B cell (primary cell): ENCODE measurements at regions not wholly inside any gene's neighbourhood (a gene's known extent, or its start where the extent isn't known, plus 50 kb on each side); places are given as distances from the start of the nearest gene placed in this dataset.

Source experiments
- ATAC-seq: fragments of 200-7000 bp; cut with Tn5 transposase; one replicate; pipeline ENCODE4 v1.10.0; 2021; ENCODE audit warnings: low read depth, mild to moderate bottlenecking, moderate number of reproducible peaks, moderate library complexity
- CTCF ChIA-PET: fragments of 350-600 bp; sonication (Branson Sonifier 250); formaldehyde crosslinking; loops from one replicate; lab custom pipeline; 2021; ENCODE audit warnings: antibody characterized with exemption, inconsistent platforms; lab: Charles Lee
- POLR2A ChIA-PET: fragments of 350-600 bp; sonication (Branson Sonifier 250); formaldehyde crosslinking; loops from one replicate; lab custom pipeline; 2021; ENCODE audit warnings: antibody characterized with exemption; lab: Charles Lee
- DNase-seq: peaks from one replicate; pipeline ENCODE4 v3.0.0; 2013
- H2AFZ ChIP-seq: 2 replicates; pipeline ENCODE4 v1.6.1; 2012; ENCODE audit warnings: mild to moderate bottlenecking, low read depth, low read length; ENCODE audit not compliant: insufficient read depth, poor library complexity, severe bottlenecking
- H3K27ac ChIP-seq, 2 donors: 1 replicate in 1 of 2; 2 replicates in 1 of 2; pipeline ENCODE4 v1.5.1; 2012 to 2013; ENCODE audit warnings: low read length in 2 of 2, mild to moderate bottlenecking in 2 of 2, moderate library complexity in 1 of 2
- H3K27me3 ChIP-seq, 4 experiments: fragments of 200-600 bp in 1 of 4; sonication (generic) in 1 of 4; replicated peaks in 1 of 4; 1 replicate in 2 of 4; 2 replicates in 2 of 4; pipeline versions ENCODE4 v1.6.1 to v1.7.0; 2013 to 2016; ENCODE audit warnings: low read length in 3 of 4, mild to moderate bottlenecking in 2 of 4, mixed read lengths in 1 of 4, moderate library complexity in 1 of 4; ENCODE audit not compliant: insufficient read depth in 4 of 4, control insufficient read depth in 3 of 4; ENCODE audit errors: control extremely low read depth in 1 of 4
- H3K36me3 ChIP-seq, 2 experiments: replicated peaks in 1 of 2; 1 replicate in 1 of 2; 2 replicates in 1 of 2; pipeline versions ENCODE4 v1.6.1 to v1.7.1; 2013; ENCODE audit warnings: low read length in 1 of 2; ENCODE audit not compliant: insufficient read depth in 2 of 2, control insufficient read depth in 1 of 2; ENCODE audit errors: control extremely low read depth in 1 of 2, extremely low read depth in 1 of 2
- H3K4me1 ChIP-seq, 2 donors: fragments of 200-600 bp in 1 of 2; sonication (generic) in 1 of 2; 1 replicate in 1 of 2; 2 replicates in 1 of 2; pipeline versions ENCODE4 v1.5.1 to v1.6.1; 2013 to 2017; ENCODE audit warnings: low read length in 2 of 2; ENCODE audit not compliant: control insufficient read depth in 2 of 2, insufficient read depth in 2 of 2
- H3K4me2 ChIP-seq: replicated peaks from 2 replicates; pipeline ENCODE3; 2012; ENCODE audit warnings: mild to moderate bottlenecking, low read depth, low read length; ENCODE audit not compliant: poor library complexity, severe bottlenecking
- H3K4me3 ChIP-seq, 5 experiments: fragments of 200-600 bp in 1 of 5; sonication (generic) in 1 of 5; 1 replicate in 3 of 5; 2 replicates in 2 of 5; pipeline versions ENCODE4 v1.5.1 to v1.7.0; 2011 to 2016; ENCODE audit warnings: low read length in 4 of 5, mild to moderate bottlenecking in 4 of 5, low read depth in 2 of 5, control low read depth in 1 of 5, moderate library complexity in 1 of 5; ENCODE audit not compliant: insufficient read depth in 1 of 5; ENCODE audit errors: control extremely low read depth in 1 of 5, extremely low read depth in 1 of 5
- H3K79me2 ChIP-seq: fragments of 200-600 bp; sonication (generic); one replicate; pipeline ENCODE4 v1.6.0; 2016; ENCODE audit warnings: low read length; ENCODE audit not compliant: control insufficient read depth, insufficient read depth
- H3K9ac ChIP-seq: fragments of 200-600 bp; sonication (generic); 2 replicates; pipeline ENCODE4 v1.6.1; 2017; ENCODE audit warnings: mild to moderate bottlenecking, low read length, moderate library complexity
- H3K9me3 ChIP-seq, 3 donors: one replicate each; pipeline versions ENCODE4 v1.6.1 to v1.7.1; 2013; ENCODE audit warnings: low read length in 2 of 3; ENCODE audit not compliant: control insufficient read depth in 2 of 3, insufficient read depth in 1 of 3; ENCODE audit errors: control extremely low read depth in 1 of 3
- H4K20me1 ChIP-seq: 2 replicates; pipeline ENCODE4 v1.6.0; 2012; ENCODE audit warnings: mild to moderate bottlenecking, low read length; ENCODE audit not compliant: insufficient read depth, control insufficient read depth, poor library complexity, severe bottlenecking
- H3K27ac Mint-ChIP-seq: one replicate; pipeline ENCODE4 v1.8.0; 2021; ENCODE audit warnings: mixed read lengths
- H3K27me3 Mint-ChIP-seq: one replicate; pipeline ENCODE4 v1.8.0; 2021; ENCODE audit warnings: mixed read lengths
- H3K4me1 Mint-ChIP-seq: one replicate; pipeline ENCODE4 v1.8.0; 2021; ENCODE audit warnings: mixed read lengths
- H3K4me3 Mint-ChIP-seq: one replicate; pipeline ENCODE4 v1.8.0; 2021; ENCODE audit warnings: mixed read lengths
- H3K9me3 Mint-ChIP-seq: one replicate; pipeline ENCODE4 v1.8.0; 2022; ENCODE audit warnings: mixed read lengths; ENCODE audit not compliant: insufficient read depth
- EZH2 ChIP-seq: IDR thresholded peaks from 2 replicates; pipeline ENCODE4 v1.6.1; 2012; ENCODE audit warnings: borderline replicate concordance, low read depth, mild to moderate bottlenecking, moderate library complexity, low read length; ENCODE audit not compliant: insufficient read depth, poor library complexity, severe bottlenecking
- WGBS: methylation state at CpG from one replicate; pipeline ENCODE4 v1.1.5; 2013; ENCODE audit warnings: missing lambda C conversion rate; ENCODE audit not compliant: insufficient coverage; 5-methylcytosine and 5-hydroxymethylcytosine counted together
- intact Hi-C: fragments of 100-400 bp; cut with micrococcal nuclease; formaldehyde crosslinking; loops from one replicate; pipeline ENCODE4 v1.10.0; 2022
- TF ChIP-seq, protein P1 (sequence below): fragments of 200-600 bp; IDR thresholded peaks from one replicate; pipeline ENCODE4 v1.8.0; 2022; ENCODE audit warnings: antibody characterized with exemption, mild to moderate bottlenecking

DNA sequence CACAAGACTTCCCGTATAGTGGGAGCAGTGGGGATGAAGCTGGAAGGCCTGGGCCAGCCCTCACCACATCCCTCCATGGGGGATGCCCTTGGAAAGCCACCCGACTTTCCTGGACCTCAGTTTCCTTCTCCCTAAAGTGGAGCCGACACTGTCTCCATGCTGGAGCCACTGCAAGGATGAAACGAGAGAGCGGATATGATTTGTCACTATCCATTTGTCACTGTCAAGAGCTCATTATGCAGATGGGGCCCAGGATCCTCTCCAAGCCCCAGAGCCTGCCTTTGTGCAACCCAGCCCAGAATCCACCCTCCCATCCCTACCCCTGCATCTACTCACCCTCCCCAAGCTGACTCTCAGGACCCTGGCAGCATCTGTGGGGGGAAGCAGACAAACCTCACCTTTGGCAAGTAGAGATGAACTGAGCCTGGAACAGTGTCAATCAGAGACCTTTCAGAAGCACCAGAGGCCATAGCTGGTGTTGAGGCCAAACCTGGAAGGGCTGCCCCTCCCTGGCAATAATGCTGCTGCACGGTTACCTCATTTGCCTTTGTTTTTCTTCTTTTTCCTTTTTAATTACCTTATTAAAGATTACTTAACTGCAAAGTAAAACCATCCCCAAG is 287.7 kb upstream of the RTL1 start:
- no peaks in the 10 kb centered on the region for H4K20me1 ChIP-seq
- no peak for TF ChIP-seq EZH2
- TF ChIP-seq, protein P1, sequence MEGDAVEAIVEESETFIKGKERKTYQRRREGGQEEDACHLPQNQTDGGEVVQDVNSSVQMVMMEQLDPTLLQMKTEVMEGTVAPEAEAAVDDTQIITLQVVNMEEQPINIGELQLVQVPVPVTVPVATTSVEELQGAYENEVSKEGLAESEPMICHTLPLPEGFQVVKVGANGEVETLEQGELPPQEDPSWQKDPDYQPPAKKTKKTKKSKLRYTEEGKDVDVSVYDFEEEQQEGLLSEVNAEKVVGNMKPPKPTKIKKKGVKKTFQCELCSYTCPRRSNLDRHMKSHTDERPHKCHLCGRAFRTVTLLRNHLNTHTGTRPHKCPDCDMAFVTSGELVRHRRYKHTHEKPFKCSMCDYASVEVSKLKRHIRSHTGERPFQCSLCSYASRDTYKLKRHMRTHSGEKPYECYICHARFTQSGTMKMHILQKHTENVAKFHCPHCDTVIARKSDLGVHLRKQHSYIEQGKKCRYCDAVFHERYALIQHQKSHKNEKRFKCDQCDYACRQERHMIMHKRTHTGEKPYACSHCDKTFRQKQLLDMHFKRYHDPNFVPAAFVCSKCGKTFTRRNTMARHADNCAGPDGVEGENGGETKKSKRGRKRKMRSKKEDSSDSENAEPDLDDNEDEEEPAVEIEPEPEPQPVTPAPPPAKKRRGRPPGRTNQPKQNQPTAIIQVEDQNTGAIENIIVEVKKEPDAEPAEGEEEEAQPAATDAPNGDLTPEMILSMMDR, result no peak
- no peak overlapping the region for H3K27ac ChIP-seq
- Mint-ChIP-seq H3K4me3 (no peak overlapping the region), H3K9me3 (peaks cover 3% of the 10 kb centered on the region), H3K4me1 (no peaks in the 10 kb centered on the region), H3K27ac (no peak overlapping the region), H3K27me3 (no peaks in the 10 kb centered on the region)
- no peak overlapping the region for H3K9ac ChIP-seq
- ChIA-PET CTCF (no interaction called here), POLR2A (no interaction called here)
- H3K9me3 ChIP-seq, result peaks cover 0 to 19% (median 0%) of the 10 kb centered on the region in 3 donors
- no peak overlapping the region for H2AFZ ChIP-seq
- H3K27me3 ChIP-seq, result no peaks in the 10 kb centered on the region
- no peaks in the 10 kb centered on the region for H3K79me2 ChIP-seq
- H3K4me2 ChIP-seq, result no peak overlapping the region
- DNase-seq, result no peak
- intact Hi-C loops, result no loop called here
- no peak overlapping the region for H3K4me3 ChIP-seq
- WGBS, result 93% methylated on average over 6 of the region's 6 CpGs
- H3K4me1 ChIP-seq, result no peaks in the 10 kb centered on the region
- ATAC-seq, result no peak
- H3K36me3 ChIP-seq, result no peaks in the 10 kb centered on the region

DNA sequence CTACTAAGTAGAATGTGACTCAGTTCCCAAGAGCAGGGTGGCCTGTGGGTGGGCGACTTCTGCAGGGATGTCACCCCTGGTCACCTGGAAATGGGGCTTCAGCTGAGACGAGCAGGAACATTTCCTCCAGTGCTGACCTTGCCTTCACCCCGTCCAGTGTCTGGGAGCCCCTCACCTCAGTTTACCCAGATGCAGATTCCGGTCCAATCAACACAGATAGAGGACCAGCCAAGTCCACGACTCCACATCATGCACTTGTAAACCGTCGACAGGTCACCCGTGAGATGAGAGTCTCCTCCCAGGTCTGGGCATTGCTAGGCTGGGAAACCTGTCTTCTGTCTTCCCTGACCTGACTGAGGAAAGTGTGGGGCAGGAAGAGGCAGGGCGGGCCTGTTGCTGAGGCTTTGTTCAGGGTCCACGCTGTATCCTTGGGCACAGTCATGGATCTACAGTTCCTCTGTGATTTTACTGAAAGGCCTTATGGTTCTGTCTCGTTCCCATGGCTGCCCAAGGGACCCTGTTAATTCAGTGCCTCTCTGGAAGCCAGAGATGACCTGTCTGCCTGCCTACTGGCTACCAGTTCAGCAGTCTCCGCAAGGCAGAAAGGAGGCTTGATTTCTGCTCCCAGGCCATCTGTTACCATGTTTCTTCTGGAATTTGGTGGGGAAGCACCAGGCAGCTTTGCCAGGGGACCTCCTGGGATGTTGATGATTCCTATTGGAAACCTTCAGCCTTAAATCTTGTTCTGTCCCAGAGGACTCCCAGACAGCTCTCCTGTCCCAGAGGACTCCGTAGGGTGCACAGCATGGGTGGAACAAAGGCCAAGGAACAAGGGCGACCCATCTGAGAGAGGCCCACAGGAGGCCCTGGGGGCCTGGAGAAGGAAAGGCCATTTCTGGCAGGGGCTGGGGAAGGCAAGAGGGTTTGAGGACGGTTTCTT is 288.5 kb upstream of the RTL1 start:
- Mint-ChIP-seq H3K9me3 (peaks cover 3% of the 10 kb centered on the region), H3K27ac (no peak overlapping the region), H3K4me3 (no peak overlapping the region), H3K27me3 (no peaks in the 10 kb centered on the region), H3K4me1 (no peaks in the 10 kb centered on the region)
- ChIA-PET POLR2A (no interaction called here), CTCF (no interaction called here)
- WGBS, result 96% methylated on average over 13 of the region's 15 CpGs
- H3K4me3 ChIP-seq, result no peak overlapping the region
- H3K4me1 ChIP-seq, result no peaks in the 10 kb centered on the region
- TF ChIP-seq, protein P1, result no peak
- no peak for TF ChIP-seq EZH2
- ATAC-seq, result no peak
- no peaks in the 10 kb centered on the region for H3K79me2 ChIP-seq
- no peak for DNase-seq
- peaks cover 0 to 12% (median 0%) of the 10 kb centered on the region in 3 donors for H3K9me3 ChIP-seq
- intact Hi-C loops, result no loop called here
- H4K20me1 ChIP-seq, result no peaks in the 10 kb centered on the region
- no peak overlapping the region for H3K9ac ChIP-seq
- H3K27ac ChIP-seq, result no peak overlapping the region
- H3K27me3 ChIP-seq, result no peaks in the 10 kb centered on the region
- H2AFZ ChIP-seq, result no peak overlapping the region
- H3K36me3 ChIP-seq, result no peaks in the 10 kb centered on the region
- H3K4me2 ChIP-seq, result no peak overlapping the region
